Suprapubic skin (tissue), 3 donors: ENCODE measurements at regions not wholly inside any gene's neighbourhood (a gene's known extent, or its start where the extent isn't known, plus 50 kb on each side); places are given as distances from the start of the nearest gene placed in this dataset.
"Not testable (repeated sequence)": the region's sequence is repeated elsewhere in the genome, so short reads cannot be mapped to it uniquely, and the experiment has no call there.

Experiments used
- CTCF ChIP-seq, 2 donors: fragments of 200-600 bp in 1 of 2; fragments of 450-650 bp in 1 of 2; sonication (generic) in 1 of 2; IDR thresholded peaks; one replicate each; pipeline ENCODE4 v1.5.1; 2016 to 2019; ENCODE audit warnings: antibody characterized with exemption in 2 of 2, mild to moderate bottlenecking in 1 of 2, moderate library complexity in 1 of 2
- EP300 ChIP-seq: sonication (generic); formaldehyde crosslinking; IDR thresholded peaks from one replicate; pipeline ENCODE4 v1.6.1; 2017; ENCODE audit warnings: antibody characterized with exemption
- POLR2A ChIP-seq, 2 donors: fragments of 450-650 bp; IDR thresholded peaks; one replicate each; pipeline ENCODE4 v1.6.1; 2017; ENCODE audit warnings: antibody characterized with exemption in 2 of 2, mild to moderate bottlenecking in 2 of 2, moderate library complexity in 2 of 2

DNA sequence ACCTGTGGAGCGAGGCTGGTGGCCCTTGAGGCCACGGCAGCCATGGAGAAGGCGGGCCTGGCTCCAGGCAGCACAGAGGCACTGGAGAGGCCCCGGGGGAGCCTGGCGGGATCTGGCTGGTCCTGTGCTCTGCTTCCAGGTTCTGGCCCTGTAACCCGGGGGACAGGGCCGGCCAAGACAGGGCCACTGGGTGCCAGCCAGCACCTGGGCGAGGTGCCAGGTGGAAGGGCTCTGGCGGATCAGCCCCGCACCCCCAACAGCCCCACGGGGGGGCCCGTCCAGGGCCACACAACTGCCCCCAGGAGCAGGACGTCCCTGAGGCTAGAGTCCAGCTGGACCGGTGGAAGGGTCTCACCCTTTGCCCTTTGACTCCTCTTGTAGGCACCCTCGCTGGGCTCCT, 574.1 kb upstream of the C9orf72 start:
- TF ChIP-seq CTCF (IDR thresholded peaks at IDR 0.05); POLR2A (IDR thresholded peaks at IDR 0.05); EP300: not testable (repeated sequence)
